GM18873 (cell line): ENCODE measurements at regions not wholly inside any gene's neighbourhood (a gene's known extent, or its start where the extent isn't known, plus 50 kb on each side); places are given as distances from the start of the nearest gene placed in this dataset.
"Not testable (repeated sequence)": the region's sequence is repeated elsewhere in the genome, so short reads cannot be mapped to it uniquely, and the experiment has no call there.

ENCODE experiments used
- ATAC-seq: cut with Tn5 transposase; IDR thresholded peaks from one replicate; pipeline ENCODE4 v1.9.1; 2021; ENCODE audit warnings: mild to moderate bottlenecking, moderate library complexity, moderate number of reproducible peaks; ENCODE audit not compliant: unreplicated experiment, low FRiP score

DNA sequence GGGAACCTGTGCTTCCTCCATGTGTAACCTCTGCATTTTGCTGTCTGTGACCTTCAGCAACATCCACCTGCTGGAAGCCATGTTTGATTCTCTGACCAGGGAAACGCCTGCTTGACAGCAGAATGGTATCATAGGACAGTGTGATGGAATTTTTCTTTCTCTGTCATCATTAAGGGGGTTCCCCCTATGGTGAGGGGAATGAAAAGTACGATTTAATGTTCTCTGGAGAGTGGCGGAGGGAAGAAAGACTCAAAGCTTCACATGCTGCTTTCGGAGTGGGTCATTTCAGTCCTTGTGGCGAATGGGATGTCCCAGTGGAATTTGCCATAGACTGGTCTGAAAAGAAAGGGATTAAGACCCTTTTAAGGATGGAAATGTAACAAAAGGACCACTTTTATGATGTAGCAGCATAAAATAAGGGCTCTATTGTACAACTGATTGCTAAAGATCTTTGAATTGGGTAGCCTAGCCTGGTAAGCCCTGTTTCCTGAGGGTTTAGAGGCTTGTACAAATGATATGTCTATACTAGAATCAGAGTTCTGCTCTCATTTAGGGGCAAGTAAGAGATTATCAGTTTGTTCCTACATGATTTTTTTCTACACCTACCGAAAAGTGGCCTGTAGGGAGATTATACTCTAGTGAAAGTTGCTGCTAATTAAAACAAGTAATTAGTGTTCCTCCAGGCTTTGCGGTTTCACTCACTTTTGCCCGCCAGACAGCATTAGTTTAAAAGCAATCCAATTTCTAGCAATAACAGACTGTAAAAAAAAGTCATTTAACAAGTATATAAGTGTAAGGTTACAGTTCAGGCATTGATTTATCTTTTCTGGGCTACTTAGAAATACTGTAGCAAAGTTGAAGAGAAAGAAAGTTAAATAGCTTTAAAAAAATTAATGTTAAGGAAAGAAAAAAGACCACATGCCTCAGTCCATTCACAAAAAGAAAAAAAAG is 904.5 kb downstream of the NR2F1-AS1 start:
- no peak for ATAC-seq

DNA sequence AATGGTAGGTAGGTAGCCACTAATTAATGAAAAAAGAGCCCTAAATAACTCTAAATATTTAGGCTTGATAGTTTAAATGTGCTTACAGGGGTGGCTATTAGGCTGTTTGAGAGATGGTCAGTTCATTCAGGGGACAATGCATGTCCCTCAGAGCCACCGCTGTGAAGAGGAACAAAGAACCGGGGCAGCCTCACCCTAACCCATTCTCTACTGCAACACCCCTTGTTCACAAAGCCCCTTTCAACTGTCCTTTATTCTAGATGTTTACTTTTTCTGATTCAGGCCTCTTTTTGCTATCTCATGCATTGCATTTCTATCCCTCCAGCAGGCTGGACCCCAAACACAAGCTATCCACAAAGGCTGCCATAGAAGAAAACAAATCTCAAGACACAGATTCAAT is 906.7 kb downstream of the NR2F1-AS1 start:
- no peak for ATAC-seq

DNA sequence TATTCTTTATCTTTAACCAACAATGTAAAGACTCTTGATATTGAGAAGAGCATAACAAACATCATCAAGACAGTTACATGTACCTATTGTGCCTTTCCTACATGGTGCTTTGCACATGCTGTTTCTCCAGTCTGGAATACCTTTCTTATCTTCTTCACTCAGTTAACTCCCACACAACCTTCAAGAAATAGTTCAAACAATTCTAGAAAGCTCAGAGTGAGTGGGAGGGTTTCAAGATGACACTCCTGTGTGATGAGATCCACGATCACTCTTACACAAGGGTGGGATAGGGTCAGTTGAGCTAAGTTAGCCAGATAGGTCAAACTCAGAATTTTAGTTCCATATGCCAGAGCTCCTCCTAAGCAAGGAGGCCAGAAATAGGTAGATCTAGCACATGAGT is 915.5 kb downstream of the NR2F1-AS1 start:
- no peak for ATAC-seq

DNA sequence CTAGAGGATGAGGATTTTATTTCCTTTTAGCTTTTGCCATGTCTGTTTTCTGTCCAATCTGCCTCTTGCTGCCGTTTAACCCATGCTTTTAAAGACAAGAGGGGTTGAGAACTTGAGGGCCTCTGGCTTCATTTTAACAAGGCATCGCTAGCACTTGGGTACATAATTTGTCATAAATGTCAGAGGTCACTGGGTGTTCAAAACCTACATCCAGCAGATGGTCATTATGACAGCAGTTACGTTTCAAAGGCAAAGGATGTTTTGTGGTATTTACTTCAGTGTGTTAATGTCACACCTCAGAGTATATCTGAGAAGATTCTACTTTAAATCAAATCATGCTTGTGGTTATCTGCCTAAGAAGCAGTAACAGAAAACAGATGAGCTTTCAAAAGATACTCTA is 918.3 kb downstream of the NR2F1-AS1 start:
- ATAC-seq: no peak

DNA sequence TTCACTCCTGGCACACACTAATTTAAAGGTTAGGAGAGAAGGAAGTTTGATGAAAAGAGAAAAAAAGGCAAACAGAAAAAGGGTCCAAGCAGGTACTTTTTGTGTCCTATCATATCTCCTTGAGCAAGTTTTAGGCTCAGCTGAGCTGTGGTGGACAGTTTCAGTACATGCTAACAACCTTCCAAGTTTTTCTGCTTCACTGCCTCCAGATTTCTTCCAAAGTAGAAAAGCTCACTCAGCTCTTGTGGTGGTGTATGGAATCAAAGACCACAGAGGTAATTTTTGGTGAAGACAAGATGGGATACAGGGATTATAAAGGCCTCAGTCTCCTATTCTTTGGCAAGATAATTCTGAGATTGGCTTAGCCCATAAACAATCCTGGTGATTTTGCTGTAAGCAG is 921.8 kb downstream of the NR2F1-AS1 start:
- no peak for ATAC-seq

DNA sequence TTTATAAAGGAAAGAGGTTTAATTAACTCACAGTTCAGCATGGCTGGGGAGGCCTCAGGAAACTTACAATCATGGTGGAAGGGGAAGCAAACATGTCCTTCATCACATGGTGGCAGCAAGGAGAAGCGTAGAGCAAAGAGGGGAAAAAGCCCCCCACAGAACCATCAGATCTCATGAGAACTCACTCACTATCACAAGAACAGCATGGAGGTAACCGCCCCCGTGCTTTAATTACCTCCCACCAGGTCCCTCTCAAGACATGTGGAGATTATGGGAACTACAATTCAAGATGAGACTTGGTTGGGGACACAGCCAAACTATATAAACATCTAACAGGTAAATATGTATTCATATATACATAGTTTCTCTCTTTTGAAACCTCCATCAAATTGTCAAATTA is 926.4 kb downstream of the NR2F1-AS1 start:
- ATAC-seq: not testable (repeated sequence)

DNA sequence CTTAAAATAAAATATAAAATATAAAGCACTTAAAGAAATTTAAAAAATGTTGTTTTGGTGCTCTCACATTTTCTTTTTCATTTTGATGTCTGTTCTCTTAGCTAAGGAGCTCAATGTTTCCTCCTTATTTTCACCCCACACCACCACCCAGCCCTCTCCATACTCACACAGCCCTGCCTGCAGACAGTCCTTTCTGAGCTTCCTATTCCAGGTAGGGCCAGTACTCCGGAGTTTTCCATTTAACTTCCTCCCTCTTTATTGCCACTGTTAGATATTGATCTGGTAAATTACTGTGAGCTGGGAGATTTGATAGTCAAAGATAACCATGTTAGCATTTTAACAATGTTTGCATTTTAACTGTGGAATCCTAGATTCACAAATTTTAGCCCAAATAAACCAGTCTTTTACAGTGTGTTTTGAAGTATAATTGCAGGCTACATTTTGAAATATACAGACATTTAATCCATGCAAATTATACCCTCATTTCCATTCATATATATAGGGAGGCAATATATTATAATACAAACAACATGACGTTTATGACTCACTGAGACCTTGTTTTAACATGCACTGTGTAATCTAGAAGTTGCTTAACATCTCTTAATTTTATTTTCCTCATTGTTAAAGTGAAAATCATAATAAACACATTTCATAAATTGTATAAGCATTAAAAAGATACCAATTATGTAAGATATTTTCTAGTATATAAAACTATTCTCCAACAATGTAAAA is 927.1 kb downstream of the NR2F1-AS1 start:
- ATAC-seq: no peak

DNA sequence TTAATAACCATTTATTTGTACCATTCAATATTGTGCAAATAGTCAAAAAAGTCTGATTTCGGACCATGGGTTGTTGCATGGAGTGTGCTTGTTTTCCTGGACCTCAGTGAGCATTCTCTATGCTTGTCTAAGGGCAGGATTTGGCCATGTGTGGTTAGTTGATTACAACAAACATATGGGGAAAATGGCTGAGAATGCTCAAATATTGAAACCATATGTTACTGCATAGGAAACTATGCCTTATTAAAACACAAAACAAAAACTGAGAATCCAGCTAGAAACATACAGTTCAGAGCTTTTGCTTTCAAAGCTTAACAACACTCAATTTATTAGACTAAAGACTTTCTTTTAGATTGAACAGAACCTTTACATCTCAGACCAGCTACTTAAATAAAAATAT is 928.3 kb downstream of the NR2F1-AS1 start:
- ATAC-seq: no peak

DNA sequence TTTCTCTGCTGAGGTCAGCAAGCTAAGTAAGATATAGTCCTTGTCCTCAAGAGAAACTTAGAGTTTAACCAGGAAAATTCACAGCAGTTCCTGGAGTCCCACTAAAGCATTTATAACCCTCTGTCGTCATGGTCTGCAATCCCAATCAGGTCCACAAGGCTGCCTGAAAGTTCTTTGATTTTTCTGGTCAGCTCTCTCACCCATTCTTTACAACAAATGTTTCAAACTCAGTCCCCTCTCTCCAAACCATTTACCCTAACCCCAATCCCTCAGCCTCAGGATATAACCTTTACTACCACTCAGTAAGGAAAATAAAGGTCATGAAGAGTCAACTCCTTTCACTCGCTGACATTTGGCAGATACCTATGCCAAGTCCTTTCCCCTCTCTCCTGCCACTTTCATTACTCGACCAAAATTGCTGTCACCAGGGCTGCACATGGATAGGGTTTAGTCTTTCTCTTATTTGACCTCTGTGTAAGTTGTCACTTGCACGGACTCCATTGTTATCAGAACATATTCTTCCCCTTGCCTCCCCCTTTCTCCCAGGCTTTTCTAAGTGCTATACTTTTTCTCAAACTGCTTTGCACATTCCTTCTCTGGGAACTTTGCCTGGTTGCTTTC is 936.6 kb downstream of the NR2F1-AS1 start:
- no peak for ATAC-seq

DNA sequence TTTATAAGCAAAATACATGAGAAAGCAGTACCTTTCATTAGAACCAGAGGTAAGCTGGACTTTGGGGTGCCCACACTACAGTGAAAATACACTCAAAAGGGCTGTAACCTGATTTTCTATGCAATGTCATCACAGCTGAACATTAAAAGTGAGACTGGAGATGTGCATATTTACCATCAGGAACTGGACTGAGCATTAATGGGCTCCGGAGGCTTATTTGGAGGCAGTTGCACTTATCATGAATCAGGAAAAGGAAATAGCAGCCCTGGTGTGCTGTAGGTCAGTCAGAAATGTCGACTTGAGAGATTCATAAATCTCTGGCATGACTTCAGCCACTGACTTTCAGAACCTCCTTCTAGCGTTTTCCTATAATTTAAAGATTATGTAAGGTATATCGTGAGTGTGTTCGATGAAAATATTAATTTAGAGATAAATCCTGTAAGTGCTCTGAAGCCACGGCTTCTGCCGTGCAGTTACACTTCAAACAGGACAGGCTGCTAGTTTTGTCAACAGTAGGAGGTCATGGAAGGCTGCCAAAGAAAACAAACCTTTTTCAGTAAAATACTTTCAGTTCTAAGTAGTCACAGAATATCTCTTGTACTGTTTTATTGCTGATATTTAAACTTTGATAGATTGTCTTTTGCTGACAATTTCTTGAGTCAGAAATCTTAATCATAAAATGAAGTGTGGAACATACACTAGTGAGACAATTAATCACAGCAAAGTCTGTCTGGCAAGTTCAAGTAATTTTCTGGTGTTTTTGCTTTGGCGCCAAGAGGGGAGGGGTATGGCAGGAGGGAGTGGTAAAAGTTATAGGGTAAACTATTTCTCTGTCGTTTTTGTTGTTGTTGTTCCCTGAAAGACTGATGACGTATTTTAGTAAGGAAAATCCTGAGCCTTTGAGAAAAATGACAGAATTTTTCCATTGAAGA is 939.7 kb downstream of the NR2F1-AS1 start:
- ATAC-seq: no peak

DNA sequence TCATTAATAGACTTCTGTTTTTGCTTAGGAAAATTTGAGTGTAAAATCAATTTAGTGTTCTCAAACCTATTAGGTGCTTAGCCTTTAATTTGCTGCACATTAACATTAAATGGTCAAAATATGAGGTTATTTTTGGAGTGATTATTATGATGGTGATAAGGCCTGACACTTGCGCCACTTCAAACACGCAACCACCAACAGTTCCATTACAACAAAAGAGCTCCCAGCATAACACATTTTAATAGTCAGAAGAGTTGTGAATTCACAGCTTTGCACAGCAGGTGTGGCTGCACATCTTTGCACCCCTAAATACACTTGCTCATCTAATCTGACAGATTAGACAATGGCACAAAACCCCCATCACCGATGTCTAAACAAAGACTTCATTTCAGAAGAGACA is 940.7 kb downstream of the NR2F1-AS1 start:
- no peak for ATAC-seq

DNA sequence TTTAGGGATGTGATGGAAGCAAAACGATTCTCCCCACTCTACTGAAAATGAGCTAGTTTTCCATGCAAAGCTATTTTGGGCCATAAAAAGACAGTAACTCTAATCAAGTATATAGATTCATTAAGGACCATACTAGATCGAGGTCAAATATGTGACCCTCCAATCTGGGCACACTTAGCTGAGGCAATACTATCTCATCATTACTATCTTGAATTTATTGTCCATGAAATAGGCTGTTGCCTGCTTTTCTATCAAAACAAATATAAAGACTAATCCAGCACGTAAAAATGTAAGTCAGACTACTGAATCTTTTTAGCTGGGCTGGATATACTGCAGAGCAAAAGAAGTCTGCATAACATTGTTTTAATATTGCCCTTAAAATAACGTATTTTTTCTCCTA is 943.1 kb downstream of the NR2F1-AS1 start:
- no peak for ATAC-seq

DNA sequence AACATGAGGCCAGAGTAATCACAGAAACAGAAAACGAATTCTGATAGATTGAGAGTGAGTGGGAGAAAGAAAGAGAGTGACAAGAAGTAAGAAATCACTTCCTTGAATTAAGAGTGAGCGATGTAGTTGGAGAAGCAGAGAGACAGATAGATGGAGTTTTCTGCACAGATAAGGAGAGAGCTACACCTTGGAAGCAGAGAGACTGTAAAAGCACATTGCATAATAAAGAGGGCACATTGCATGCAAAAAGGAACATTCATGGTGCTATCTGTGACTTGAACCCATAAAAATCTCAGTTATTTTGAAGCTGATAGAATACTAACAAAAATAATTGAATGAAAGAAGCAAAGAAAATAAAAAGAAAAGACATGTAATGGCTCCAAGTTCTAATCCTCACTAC is 943.8 kb downstream of the NR2F1-AS1 start:
- no peak for ATAC-seq

DNA sequence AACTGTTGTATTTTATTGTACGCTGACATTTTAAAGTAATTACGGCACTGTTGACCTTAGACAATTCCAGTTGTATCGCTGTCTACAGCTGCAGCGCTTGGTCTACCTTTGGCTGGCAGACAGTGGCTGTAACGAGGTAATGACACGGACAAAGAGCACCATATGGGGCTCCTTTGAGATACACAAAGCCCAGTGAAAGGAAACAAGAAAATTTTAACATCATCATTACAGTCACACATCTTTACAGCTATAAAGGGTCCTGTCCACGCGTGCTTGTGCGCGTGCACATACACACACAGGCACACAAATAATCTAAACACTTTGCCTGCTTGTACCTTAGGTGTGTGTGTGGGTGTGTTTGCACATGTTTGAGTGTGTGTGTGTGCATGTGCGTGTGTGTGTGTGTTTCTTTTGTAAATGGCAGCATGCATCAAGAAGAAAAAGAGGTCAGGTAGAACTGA is 946.0 kb downstream of the NR2F1-AS1 start:
- ATAC-seq: no peak

DNA sequence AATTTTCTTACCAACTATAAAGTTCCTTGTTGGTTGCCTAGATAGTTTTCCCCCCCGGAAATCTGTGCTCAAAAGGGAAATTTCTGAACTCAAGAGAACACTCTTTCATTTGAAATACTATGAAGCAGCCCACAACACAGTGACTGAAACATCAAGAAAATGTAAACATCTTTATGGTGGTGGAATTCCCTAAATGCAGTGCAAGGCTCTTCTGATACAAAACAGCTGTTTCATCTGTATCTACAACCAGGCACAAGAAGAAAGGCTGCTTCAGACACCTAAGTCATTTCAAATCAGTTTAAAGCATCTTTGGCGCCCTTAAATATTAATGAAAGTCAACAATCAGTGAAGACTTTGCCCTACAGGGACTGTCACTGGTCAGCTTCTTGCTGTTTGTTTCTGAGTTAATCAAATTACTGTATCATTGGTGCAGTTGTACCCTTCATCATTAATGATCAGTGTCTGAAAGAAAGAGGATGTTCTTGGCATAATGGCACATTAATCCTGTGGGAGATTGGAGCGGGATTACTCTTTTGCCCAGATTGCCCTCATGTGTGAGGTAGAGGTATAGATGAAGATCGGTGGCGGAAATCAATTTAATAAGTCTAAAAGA is 947.0 kb downstream of the NR2F1-AS1 start:
- no peak for ATAC-seq

DNA sequence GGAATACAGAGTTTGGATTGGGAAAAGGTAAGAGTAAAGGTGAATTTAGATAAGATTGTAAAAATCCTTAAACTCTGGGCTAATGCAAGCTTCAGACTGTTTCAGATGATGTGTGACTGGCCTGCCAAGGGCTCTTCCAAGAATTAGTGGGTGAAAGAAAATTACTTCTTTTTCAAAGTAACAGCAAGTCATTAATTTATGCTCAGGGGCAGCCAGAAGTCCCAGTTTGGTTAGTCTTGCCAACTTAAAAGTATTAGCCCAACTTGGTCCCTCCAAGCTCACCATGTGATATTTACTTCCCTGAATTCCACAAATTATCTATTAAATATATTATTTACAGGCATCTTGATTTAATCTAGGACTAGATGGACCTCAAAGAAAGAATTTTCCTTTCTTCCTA is 947.8 kb downstream of the NR2F1-AS1 start:
- ATAC-seq: no peak

DNA sequence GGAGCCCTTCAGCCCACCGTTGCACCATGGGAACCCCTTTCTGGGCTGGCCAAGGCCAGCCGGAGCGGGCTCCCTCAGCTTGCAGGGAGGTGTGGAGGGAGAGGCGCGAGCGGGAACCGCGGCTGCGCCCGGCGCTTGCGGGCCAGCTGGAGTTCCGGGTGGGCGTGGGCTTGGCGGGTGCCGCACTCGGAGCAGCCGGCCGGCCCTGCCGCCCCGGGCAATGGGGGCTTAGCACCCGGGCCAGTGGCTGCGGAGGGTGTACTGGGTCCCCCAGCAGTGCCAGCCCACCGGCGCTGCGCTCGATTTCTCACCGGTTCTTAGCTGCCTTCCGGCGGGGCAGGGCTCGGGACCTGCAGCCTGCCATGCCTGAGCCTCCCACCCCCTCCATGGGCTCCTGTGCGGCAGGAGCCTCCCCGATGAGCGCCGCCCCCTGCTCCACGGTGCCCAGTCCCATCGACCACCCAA is 949.8 kb downstream of the NR2F1-AS1 start:
- not testable (repeated sequence) for ATAC-seq

DNA sequence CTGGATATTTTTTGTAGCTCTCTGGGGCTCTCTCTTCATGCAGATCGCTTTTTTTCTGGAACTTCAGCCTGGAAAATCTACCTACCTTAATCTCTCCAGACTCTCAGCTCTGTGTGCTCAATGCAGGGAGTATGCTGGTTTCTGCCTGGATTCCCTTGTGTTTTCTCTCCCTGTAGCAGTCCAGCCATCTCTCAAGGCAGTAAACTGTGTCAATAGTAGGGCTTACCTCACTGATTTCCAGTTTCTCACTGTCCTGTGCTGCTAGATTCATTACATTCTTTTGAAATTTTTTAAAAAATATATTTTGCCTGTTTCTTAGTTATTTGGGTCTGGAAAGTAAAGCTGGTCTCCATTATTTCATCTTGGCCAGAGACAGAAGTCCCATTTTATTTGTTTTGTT is 951.4 kb downstream of the NR2F1-AS1 start:
- no peak for ATAC-seq

DNA sequence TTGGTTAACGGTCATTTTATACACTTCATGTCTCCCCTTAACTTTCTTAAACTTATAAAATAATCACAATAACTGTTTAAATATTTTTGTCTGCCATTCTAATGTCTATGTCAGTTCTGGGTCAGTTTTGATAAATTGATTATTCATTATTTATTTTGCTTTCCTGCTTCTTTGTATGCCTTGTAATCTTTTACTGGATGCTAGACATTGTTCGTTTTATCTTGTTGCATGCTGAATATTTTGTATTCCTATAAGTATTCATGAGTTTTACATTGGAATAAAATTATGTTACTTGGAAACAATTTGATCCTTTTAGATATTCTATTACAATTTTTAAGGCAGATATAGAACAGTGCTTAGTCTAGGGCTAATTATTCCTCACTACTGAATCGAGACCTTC is 952.0 kb downstream of the NR2F1-AS1 start:
- ATAC-seq: no peak

DNA sequence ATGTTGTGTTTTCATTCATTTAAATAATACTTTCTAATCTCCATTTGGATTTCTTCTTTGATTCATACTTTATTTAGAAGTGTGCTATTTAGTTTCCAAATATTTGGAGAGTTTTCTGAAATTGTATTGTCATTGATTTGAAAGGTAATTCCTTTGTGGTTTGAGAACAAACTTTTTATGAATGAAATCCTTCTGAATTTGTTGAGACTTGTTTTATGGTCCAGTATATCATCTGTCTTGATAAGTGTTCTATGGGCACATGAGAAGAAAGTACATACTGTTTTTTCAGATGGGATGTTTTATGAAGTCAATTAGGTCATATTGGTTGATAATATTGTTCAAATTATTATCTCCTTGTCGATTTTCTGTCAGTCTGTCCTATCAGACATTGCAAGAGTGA is 953.8 kb downstream of the NR2F1-AS1 start:
- ATAC-seq: no peak
